ENCODE measurements at regions not wholly inside any gene's neighbourhood (a gene's known extent, or its start where the extent isn't known, plus 50 kb on each side); places are given as distances from the start of the nearest gene placed in this dataset.

DNA sequence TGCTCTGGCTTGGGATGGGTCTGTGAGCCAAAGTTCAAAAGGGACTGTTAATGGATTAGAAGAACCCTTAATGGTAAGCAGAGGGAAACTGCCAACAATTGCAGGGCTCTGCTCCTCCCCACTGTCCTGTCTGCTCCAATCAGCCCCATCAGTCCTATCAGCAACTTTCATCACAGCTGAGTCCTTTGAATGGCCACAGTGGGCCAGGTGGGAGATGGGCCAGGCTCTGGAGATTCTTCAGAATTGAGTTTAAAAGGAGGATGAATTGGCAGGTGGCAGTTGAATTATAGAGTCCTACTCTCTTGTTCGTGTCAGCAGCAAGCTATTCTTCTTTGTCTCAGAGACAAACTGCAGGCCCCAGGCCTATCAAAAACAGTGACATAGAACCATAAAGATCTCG is 573.9 kb downstream of the EPHA4 start:
- TF ChIP-seq POLR2A (IDR thresholded peaks at IDR 0.05) = no peak
- TF ChIP-seq, protein P1, sequence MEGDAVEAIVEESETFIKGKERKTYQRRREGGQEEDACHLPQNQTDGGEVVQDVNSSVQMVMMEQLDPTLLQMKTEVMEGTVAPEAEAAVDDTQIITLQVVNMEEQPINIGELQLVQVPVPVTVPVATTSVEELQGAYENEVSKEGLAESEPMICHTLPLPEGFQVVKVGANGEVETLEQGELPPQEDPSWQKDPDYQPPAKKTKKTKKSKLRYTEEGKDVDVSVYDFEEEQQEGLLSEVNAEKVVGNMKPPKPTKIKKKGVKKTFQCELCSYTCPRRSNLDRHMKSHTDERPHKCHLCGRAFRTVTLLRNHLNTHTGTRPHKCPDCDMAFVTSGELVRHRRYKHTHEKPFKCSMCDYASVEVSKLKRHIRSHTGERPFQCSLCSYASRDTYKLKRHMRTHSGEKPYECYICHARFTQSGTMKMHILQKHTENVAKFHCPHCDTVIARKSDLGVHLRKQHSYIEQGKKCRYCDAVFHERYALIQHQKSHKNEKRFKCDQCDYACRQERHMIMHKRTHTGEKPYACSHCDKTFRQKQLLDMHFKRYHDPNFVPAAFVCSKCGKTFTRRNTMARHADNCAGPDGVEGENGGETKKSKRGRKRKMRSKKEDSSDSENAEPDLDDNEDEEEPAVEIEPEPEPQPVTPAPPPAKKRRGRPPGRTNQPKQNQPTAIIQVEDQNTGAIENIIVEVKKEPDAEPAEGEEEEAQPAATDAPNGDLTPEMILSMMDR (IDR thresholded peaks at IDR 0.05) = no peak
